Tibial artery (tissue), 4 donors: ENCODE measurements at regions not wholly inside any gene's neighbourhood (a gene's known extent, or its start where the extent isn't known, plus 50 kb on each side); places are given as distances from the start of the nearest gene placed in this dataset.
"Not testable (repeated sequence)": the region's sequence is repeated elsewhere in the genome, so short reads cannot be mapped to it uniquely, and the experiment has no call there.

Experiments used
- DNase-seq, 2 donors: peaks; one replicate each; pipeline ENCODE4 v3.0.0-alpha.2; 2019
- H3K27ac ChIP-seq, 2 donors: fragments of 200-600 bp; sonication (generic) in 1 of 2; 1 replicate in 1 of 2; 2 replicates in 1 of 2; pipeline ENCODE4 v1.5.1; 2018 to 2019; ENCODE audit warnings: mild to moderate bottlenecking in 1 of 2
- H3K27me3 ChIP-seq, 2 donors: fragments of 200-600 bp; sonication (generic) in 1 of 2; one replicate each; pipeline versions ENCODE4 v1.5.1 to v1.6.0; 2016 to 2019
- H3K36me3 ChIP-seq, 3 donors: fragments of 200-600 bp; sonication (generic) in 2 of 3; one replicate each; pipeline ENCODE4 v1.5.1; 2016 to 2019; ENCODE audit warnings: mild to moderate bottlenecking in 2 of 3
- H3K4me1 ChIP-seq, 4 donors: fragments of 200-600 bp; sonication (generic) in 2 of 4; 1 replicate in 3 of 4; 2 replicates in 1 of 4; pipeline ENCODE4 v1.5.1; 2016 to 2019
- H3K4me3 ChIP-seq, 2 donors: fragments of 200-600 bp; sonication (generic) in 1 of 2; 1 replicate in 1 of 2; 2 replicates in 1 of 2; pipeline ENCODE4 v1.5.1; 2018 to 2019; ENCODE audit warnings: mild to moderate bottlenecking in 2 of 2
- H3K9me3 ChIP-seq, 3 donors: fragments of 200-600 bp; sonication (generic) in 1 of 3; one replicate each; pipeline ENCODE4 v1.5.1; 2016 to 2019
- intact Hi-C: fragments of 100-400 bp; cut with DNase I; formaldehyde crosslinking; loops from one replicate; pipeline ENCODE4 v1.15.0; 2023; ENCODE audit warnings: low total_unique reads
- TF ChIP-seq, protein P1 (sequence below), 2 experiments: fragments of 200-600 bp in 1 of 2; fragments of 450-650 bp in 1 of 2; IDR thresholded peaks; one replicate each; pipeline ENCODE4 v1.5.1; 2017 to 2019; ENCODE audit warnings: antibody characterized with exemption in 2 of 2, mild to moderate bottlenecking in 1 of 2, moderate library complexity in 1 of 2

DNA sequence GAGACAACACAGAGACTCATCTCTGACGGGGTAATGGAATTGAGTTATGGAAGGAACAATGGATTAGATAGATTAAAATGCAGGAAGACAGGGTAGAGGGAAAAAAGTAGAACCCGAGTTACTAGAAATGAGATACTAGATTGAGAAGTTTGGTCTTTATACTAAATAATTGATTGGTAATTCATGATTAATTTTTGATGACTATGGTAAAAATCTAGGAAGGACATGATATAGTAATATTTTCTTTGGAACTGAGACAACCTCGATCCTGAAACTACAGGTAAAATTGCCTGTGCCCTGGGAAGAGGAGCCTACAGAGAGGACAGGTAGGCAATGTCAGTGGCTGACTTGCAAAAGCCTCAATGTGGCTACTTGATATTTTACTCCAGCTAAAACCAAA, 188.4 kb upstream of the GPC6 start:
- Histone ChIP-seq H3K36me3 (no peaks in the 10 kb centered on the region), H3K4me1 (no peaks in the 10 kb centered on the region), H3K9me3 (no peaks in the 10 kb centered on the region), H3K27me3 (no peaks in the 10 kb centered on the region), H3K4me3 (no peak overlapping the region), H3K27ac (no peak overlapping the region)
- no peak for DNase-seq
- intact Hi-C loops = no loop called here
- TF ChIP-seq, protein P1, sequence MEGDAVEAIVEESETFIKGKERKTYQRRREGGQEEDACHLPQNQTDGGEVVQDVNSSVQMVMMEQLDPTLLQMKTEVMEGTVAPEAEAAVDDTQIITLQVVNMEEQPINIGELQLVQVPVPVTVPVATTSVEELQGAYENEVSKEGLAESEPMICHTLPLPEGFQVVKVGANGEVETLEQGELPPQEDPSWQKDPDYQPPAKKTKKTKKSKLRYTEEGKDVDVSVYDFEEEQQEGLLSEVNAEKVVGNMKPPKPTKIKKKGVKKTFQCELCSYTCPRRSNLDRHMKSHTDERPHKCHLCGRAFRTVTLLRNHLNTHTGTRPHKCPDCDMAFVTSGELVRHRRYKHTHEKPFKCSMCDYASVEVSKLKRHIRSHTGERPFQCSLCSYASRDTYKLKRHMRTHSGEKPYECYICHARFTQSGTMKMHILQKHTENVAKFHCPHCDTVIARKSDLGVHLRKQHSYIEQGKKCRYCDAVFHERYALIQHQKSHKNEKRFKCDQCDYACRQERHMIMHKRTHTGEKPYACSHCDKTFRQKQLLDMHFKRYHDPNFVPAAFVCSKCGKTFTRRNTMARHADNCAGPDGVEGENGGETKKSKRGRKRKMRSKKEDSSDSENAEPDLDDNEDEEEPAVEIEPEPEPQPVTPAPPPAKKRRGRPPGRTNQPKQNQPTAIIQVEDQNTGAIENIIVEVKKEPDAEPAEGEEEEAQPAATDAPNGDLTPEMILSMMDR (IDR thresholded peaks at IDR 0.05) = no peak

DNA sequence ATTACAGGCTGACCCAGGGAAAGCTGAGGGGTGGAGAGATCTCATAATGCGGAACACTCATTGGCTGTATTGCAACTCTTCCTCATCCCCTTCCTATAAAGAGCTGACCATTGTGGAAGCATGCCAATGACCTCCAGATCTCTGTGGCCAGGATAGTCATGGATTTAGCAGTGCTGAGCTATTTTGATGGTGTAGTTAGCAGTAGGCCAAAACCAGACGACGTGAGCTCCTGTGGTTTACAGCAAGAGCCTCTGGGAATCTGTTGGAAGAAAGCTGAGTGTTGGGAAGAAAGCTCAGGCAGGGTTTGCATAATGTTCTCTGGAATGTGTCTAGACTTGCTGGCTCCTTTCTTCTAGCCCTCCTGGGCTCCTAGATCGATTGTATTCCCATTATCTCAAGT, 187.5 kb upstream of the GPC6 start:
- no peaks in the 10 kb centered on the region for H3K4me1 ChIP-seq
- no peak for DNase-seq
- H3K9me3 ChIP-seq = no peaks in the 10 kb centered on the region
- H3K27me3 ChIP-seq = no peaks in the 10 kb centered on the region
- no peaks in the 10 kb centered on the region for H3K36me3 ChIP-seq
- TF ChIP-seq, protein P1 (IDR thresholded peaks at IDR 0.05) = no peak
- intact Hi-C loops = no loop called here
- no peak overlapping the region for H3K4me3 ChIP-seq
- no peak overlapping the region for H3K27ac ChIP-seq

DNA sequence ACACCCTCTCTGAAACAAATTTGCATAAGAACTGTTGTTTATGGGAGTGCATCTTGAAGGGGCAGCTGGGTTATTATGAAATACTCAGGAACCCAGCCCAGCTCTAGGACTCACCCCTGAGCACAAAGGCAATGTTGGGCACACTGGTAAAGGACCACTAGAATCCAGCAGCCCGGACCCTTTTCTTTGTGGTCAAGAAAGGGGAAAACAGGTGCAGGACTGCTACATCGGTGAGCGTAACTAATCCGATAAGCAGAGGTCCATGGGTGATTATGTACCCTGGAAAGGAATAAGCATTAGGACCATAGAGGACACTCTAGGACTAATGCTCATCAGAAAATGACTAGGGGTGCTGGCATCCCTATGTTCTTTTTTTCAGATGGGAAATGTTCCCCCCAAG, 185.0 kb upstream of the GPC6 start:
- H3K27ac ChIP-seq, DNase-seq, H3K4me3 ChIP-seq, H3K9me3 ChIP-seq, intact Hi-C loops, H3K4me1 ChIP-seq, H3K36me3 ChIP-seq, H3K27me3 ChIP-seq: not testable (repeated sequence)

DNA sequence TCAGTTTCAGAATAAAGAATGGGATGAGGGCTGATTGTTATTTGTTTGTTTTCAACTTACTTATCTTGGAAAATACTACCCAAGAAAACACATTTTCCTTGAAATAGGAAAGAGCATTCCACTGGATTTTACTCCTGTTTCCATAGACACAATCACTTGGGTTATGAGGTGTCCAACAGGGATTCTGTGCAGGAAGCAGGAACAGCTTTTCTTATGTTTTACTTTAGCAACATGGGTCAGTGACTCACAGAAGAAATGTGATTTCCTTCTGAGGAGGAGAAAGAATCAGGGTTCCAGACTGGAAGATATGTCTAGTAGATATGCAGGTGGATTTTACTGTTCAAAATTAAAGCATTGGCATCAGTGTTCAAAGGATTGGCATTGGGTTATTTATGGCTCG, 180.8 kb upstream of the GPC6 start:
- Histone ChIP-seq H3K4me1 (no peaks in the 10 kb centered on the region), H3K4me3 (no peak overlapping the region), H3K27me3 (no peaks in the 10 kb centered on the region), H3K36me3 (no peaks in the 10 kb centered on the region), H3K27ac (no peak overlapping the region), H3K9me3 (no peaks in the 10 kb centered on the region)
- TF ChIP-seq, protein P1 (IDR thresholded peaks at IDR 0.05) = no peak
- intact Hi-C loops = no loop called here
- no peak for DNase-seq

DNA sequence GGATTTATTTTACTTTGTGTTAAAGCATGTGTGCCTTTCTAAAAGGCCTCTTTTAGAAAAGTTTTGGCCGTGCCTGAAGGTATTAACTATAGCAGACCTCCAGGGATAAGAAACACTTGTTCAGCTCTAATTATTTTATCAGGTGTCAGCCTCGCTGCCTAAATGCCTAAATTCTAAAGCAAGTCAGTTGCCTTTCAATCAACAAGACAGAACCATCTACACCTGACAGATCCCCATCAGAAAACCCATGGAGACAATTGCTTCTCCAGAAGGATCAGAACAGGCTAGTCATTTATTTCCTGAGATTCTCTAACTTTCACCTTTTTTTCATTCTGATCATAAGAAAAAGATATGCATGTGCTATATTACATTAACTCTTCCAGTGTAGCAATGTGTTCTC, 171.4 kb upstream of the GPC6 start:
- H3K4me3 ChIP-seq = no peak overlapping the region
- no peaks in the 10 kb centered on the region for H3K9me3 ChIP-seq
- H3K36me3 ChIP-seq = no peaks in the 10 kb centered on the region
- H3K27ac ChIP-seq = no peak overlapping the region
- intact Hi-C loops = no loop called here
- H3K4me1 ChIP-seq = no peaks in the 10 kb centered on the region
- DNase-seq = no peak
- no peaks in the 10 kb centered on the region for H3K27me3 ChIP-seq
- TF ChIP-seq, protein P1 (IDR thresholded peaks at IDR 0.05) = no peak

DNA sequence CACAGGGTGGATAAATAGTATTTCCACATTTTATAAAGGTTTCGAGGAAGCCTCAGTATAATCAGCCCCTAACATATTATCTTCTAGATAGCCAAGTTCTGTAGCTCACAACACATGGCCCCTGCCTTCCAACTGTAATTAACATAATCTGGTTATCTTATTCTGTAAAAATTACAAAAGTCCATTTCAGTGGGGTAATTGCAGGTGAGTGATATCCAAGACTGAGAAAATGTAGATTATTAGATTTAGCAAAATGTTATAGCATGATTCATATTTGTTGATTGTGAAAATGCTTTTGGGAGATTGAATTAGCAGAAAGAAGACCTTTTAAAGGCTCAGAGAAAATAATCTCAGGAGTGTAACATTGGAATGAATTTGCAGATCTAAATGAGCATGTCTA, 168.3 kb upstream of the GPC6 start:
- Histone ChIP-seq H3K4me3 (no peak overlapping the region), H3K4me1 (no peaks in the 10 kb centered on the region), H3K27ac (no peak overlapping the region), H3K36me3 (no peaks in the 10 kb centered on the region), H3K27me3 (no peaks in the 10 kb centered on the region), H3K9me3 (no peaks in the 10 kb centered on the region)
- intact Hi-C loops = no loop called here
- DNase-seq = no peak
- TF ChIP-seq, protein P1 (IDR thresholded peaks at IDR 0.05) = no peak
